PC-3 (cell line): ENCODE measurements at regions not wholly inside any gene's neighbourhood (a gene's known extent, or its start where the extent isn't known, plus 50 kb on each side); places are given as distances from the start of the nearest gene placed in this dataset.

ENCODE experiments used
- ATAC-seq: fragments of 200-7000 bp; cut with Tn5 transposase; 2 replicates; pipeline ENCODE4 v1.9.1; 2020; ENCODE audit warnings: mild to moderate bottlenecking, moderate library complexity
- BruUV-seq: library from RNA; stranded (reverse); fragments of 400-500 nt; replicated peaks from 2 replicates; lab custom pipeline; 2021; lab: Mats Ljungman, UMichigan
- CTCF ChIA-PET: fragments of 300-600 bp; sonication (Branson Sonifier 250); formaldehyde crosslinking; loops from one replicate; lab custom pipeline; 2022; ENCODE audit warnings: antibody characterized with exemption; lab: Charles Lee
- POLR2A ChIA-PET: fragments of 300-600 bp; sonication (Branson Sonifier 250); formaldehyde crosslinking; loops from one replicate; lab custom pipeline; 2022; ENCODE audit warnings: antibody characterized with exemption; ENCODE audit not compliant: unreplicated experiment; lab: Charles Lee
- DNase-seq: peaks from one replicate; pipeline ENCODE4 v3.0.0-alpha.2; 2015
- H2AFZ ChIP-seq: fragments of 300-600 bp; sonication (generic); 2 replicates; pipeline ENCODE4 v1.6.0; 2016; ENCODE audit warnings: antibody characterized with exemption, low read length
- H3F3A ChIP-seq: fragments of 300-600 bp; sonication (generic); one replicate; pipeline ENCODE4 v1.6.0; 2017; ENCODE audit warnings: antibody characterized with exemption, low read length, control low read depth, mild to moderate bottlenecking; ENCODE audit not compliant: unreplicated experiment
- H3K27ac ChIP-seq: fragments of 300-600 bp; sonication (generic); 2 replicates; pipeline ENCODE4 v1.5.1; 2016; ENCODE audit warnings: mild to moderate bottlenecking, low read length
- H3K27me3 ChIP-seq: fragments of 300-600 bp; sonication (generic); 2 replicates; pipeline ENCODE4 v1.6.1; 2016; ENCODE audit warnings: low read length, mixed read lengths
- H3K36me3 ChIP-seq: fragments of 300-600 bp; sonication (generic); 2 replicates; pipeline ENCODE4 v1.6.1; 2016; ENCODE audit warnings: low read depth, mixed run types, low read length, mixed read lengths
- H3K4me1 ChIP-seq: fragments of 300-600 bp; sonication (generic); 2 replicates; pipeline ENCODE4 v1.5.1; 2016; ENCODE audit warnings: low read length; ENCODE audit not compliant: insufficient read depth
- H3K4me2 ChIP-seq: fragments of 300-600 bp; sonication (generic); 2 replicates; pipeline ENCODE4 v1.6.0; 2016; ENCODE audit warnings: low read length
- H3K4me3 ChIP-seq: fragments of 300-600 bp; sonication (generic); 2 replicates; pipeline ENCODE4 v1.5.1; 2016; ENCODE audit warnings: mild to moderate bottlenecking, low read length, mixed read lengths
- H3K79me2 ChIP-seq: fragments of 300-600 bp; sonication (generic); 2 replicates; pipeline ENCODE4 v1.6.1; 2017; ENCODE audit warnings: low read length, mixed read lengths
- H3K9ac ChIP-seq: fragments of 300-600 bp; sonication (generic); 2 replicates; pipeline ENCODE4 v1.6.0; 2016; ENCODE audit warnings: mild to moderate bottlenecking, low read length
- H3K9me2 ChIP-seq: fragments of 300-600 bp; sonication (generic); replicated peaks from 2 replicates; pipeline ENCODE4 v1.6.1; 2016; ENCODE audit warnings: mixed run types, low read length, mixed read lengths
- H3K9me3 ChIP-seq: fragments of 300-600 bp; sonication (generic); 2 replicates; pipeline ENCODE4 v1.6.1; 2016; ENCODE audit warnings: low read length, mixed read lengths
- H4K20me1 ChIP-seq: fragments of 300-600 bp; sonication (generic); 2 replicates; pipeline ENCODE4 v1.6.1; 2016; ENCODE audit warnings: low read length, mixed read lengths
- EZH2 ChIP-seq: fragments of 300-600 bp; sonication (generic); IDR thresholded peaks from one replicate; pipeline ENCODE4 v1.6.1; 2017; ENCODE audit warnings: antibody characterized with exemption, mild to moderate bottlenecking, low read length; ENCODE audit not compliant: unreplicated experiment
- EZH2phosphoT487 ChIP-seq: fragments of 300-600 bp; sonication (generic); IDR thresholded peaks from 2 replicates; pipeline ENCODE4 v1.6.1; 2018; ENCODE audit warnings: mild to moderate bottlenecking, antibody characterized with exemption, low read length, borderline replicate concordance
- intact Hi-C: fragments of 100-400 bp; cut with micrococcal nuclease; formaldehyde crosslinking; loops from 2 replicates; pipeline ENCODE4 v1.9.0; 2023
- TF ChIP-seq, protein P1 (sequence below): fragments of 300-600 bp; sonication (generic); conservative IDR thresholded peaks from 2 replicates; pipeline ENCODE4 v1.5.1; 2017; ENCODE audit warnings: antibody characterized with exemption, low read depth, mild to moderate bottlenecking, low read length

DNA sequence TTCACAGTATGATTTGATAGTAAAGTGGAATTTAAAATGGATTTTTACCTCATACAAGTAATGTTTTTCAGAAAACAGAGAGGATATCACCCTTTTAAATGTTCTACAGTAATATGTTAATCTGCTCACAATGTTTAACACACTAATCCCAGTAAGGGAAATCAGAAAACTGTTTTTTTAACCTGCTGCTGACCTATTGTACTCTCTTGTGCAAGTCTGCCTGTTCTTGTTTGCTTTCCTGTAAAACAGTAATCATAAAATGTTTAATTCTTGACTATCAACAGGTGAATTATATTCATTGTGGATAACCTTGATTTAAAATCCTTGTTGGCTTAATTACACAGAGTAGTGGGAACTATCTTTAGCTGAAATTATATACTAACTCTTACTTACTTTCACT lies 126.4 kb downstream of the GNAT3 start:
- Histone ChIP-seq H3K27me3 (no peaks in the 10 kb centered on the region), H3K36me3 (no peaks in the 10 kb centered on the region), H3K27ac (no peak overlapping the region), H3K4me2 (no peak overlapping the region), H3K79me2 (no peaks in the 10 kb centered on the region), H3K9me3 (no peaks in the 10 kb centered on the region), H3K9me2 (no peaks in the 10 kb centered on the region), H3K9ac (no peak overlapping the region), H3K4me1 (peaks cover 8% of the 10 kb centered on the region; the same call in 1 of the 2 replicates), H4K20me1 (no peaks in the 10 kb centered on the region), H3K4me3 (no peak overlapping the region), H3F3A (no peaks in the 10 kb centered on the region), H2AFZ (no peak overlapping the region)
- no peak for ATAC-seq
- ChIA-PET POLR2A (no interaction called here), CTCF (no interaction called here)
- DNase-seq, result no peak
- TF ChIP-seq, protein P1, sequence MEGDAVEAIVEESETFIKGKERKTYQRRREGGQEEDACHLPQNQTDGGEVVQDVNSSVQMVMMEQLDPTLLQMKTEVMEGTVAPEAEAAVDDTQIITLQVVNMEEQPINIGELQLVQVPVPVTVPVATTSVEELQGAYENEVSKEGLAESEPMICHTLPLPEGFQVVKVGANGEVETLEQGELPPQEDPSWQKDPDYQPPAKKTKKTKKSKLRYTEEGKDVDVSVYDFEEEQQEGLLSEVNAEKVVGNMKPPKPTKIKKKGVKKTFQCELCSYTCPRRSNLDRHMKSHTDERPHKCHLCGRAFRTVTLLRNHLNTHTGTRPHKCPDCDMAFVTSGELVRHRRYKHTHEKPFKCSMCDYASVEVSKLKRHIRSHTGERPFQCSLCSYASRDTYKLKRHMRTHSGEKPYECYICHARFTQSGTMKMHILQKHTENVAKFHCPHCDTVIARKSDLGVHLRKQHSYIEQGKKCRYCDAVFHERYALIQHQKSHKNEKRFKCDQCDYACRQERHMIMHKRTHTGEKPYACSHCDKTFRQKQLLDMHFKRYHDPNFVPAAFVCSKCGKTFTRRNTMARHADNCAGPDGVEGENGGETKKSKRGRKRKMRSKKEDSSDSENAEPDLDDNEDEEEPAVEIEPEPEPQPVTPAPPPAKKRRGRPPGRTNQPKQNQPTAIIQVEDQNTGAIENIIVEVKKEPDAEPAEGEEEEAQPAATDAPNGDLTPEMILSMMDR, result no peak
- TF ChIP-seq EZH2 (no peak), EZH2phosphoT487 (no peak)
- intact Hi-C loops, result no loop called here
- no TSS peak for BruUV-seq

- no peaks in the 10 kb centered on the region for H3K9me3 ChIP-seq
- peaks cover 29% of the 10 kb centered on the region for H3K4me1 ChIP-seq
- H3K4me3 ChIP-seq, result no peak overlapping the region
- intact Hi-C loops, result no loop called here
- no peaks in the 10 kb centered on the region for H4K20me1 ChIP-seq
- H3F3A ChIP-seq, result no peaks in the 10 kb centered on the region
- H3K27me3 ChIP-seq, result no peaks in the 10 kb centered on the region
- H3K79me2 ChIP-seq, result no peaks in the 10 kb centered on the region
- TF ChIP-seq EZH2phosphoT487 (no peak), EZH2 (no peak)
- TF ChIP-seq, protein P1, result no peak
- no peaks in the 10 kb centered on the region for H3K36me3 ChIP-seq
- H3K9ac ChIP-seq, result no peak overlapping the region
- ATAC-seq, result no peak; the same call in 1 of the 2 replicates
- no peak overlapping the region for H2AFZ ChIP-seq
- DNase-seq, result no peak
- POLR2A ChIA-PET, result no interaction called here
- no peak overlapping the region for H3K27ac ChIP-seq
- no peak overlapping the region for H3K4me2 ChIP-seq
- CTCF ChIA-PET, result no interaction called here
- BruUV-seq, result no TSS peak
- no peaks in the 10 kb centered on the region for H3K9me2 ChIP-seq
Measured at GRCh38 chr7:80380957-80381356, 130.9 kb downstream of the GNAT3 start.
